ENCODE measurements at regions not wholly inside any gene's neighbourhood (a gene's known extent, or its start where the extent isn't known, plus 50 kb on each side); places are given as distances from the start of the nearest gene placed in this dataset.

DNA sequence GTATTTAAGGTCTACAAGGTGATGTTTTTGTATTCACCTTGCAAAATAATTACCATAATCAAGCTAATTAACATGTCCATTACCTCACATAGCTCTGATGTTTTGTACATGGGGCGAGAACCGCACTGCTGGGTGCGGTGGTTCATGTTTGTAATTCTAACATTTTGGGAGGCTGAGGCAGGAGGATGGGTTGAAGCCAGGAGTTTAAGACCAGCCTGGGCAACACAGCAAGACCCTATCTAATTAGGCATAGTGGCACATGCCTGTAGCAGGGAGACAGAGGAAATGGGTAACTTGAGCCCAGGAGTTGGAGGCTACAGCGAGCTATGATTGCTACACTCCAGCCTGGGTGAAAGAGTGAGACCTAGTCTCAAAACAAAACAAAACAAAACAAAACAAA is 248.2 kb upstream of the NSMCE3 start:
- no peak overlapping the region for H3K9ac ChIP-seq (ENCODE audit: low read depth in 1 of 2, low read length in 2 of 2)
- 92% methylated on average over 4 of the region's 4 CpGs for WGBS
- TF ChIP-seq, protein P1, sequence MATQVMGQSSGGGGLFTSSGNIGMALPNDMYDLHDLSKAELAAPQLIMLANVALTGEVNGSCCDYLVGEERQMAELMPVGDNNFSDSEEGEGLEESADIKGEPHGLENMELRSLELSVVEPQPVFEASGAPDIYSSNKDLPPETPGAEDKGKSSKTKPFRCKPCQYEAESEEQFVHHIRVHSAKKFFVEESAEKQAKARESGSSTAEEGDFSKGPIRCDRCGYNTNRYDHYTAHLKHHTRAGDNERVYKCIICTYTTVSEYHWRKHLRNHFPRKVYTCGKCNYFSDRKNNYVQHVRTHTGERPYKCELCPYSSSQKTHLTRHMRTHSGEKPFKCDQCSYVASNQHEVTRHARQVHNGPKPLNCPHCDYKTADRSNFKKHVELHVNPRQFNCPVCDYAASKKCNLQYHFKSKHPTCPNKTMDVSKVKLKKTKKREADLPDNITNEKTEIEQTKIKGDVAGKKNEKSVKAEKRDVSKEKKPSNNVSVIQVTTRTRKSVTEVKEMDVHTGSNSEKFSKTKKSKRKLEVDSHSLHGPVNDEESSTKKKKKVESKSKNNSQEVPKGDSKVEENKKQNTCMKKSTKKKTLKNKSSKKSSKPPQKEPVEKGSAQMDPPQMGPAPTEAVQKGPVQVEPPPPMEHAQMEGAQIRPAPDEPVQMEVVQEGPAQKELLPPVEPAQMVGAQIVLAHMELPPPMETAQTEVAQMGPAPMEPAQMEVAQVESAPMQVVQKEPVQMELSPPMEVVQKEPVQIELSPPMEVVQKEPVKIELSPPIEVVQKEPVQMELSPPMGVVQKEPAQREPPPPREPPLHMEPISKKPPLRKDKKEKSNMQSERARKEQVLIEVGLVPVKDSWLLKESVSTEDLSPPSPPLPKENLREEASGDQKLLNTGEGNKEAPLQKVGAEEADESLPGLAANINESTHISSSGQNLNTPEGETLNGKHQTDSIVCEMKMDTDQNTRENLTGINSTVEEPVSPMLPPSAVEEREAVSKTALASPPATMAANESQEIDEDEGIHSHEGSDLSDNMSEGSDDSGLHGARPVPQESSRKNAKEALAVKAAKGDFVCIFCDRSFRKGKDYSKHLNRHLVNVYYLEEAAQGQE (IDR thresholded peaks at IDR 0.05): no peak
- TF ChIP-seq, protein P2, sequence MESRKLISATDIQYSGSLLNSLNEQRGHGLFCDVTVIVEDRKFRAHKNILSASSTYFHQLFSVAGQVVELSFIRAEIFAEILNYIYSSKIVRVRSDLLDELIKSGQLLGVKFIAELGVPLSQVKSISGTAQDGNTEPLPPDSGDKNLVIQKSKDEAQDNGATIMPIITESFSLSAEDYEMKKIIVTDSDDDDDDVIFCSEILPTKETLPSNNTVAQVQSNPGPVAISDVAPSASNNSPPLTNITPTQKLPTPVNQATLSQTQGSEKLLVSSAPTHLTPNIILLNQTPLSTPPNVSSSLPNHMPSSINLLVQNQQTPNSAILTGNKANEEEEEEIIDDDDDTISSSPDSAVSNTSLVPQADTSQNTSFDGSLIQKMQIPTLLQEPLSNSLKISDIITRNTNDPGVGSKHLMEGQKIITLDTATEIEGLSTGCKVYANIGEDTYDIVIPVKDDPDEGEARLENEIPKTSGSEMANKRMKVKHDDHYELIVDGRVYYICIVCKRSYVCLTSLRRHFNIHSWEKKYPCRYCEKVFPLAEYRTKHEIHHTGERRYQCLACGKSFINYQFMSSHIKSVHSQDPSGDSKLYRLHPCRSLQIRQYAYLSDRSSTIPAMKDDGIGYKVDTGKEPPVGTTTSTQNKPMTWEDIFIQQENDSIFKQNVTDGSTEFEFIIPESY (IDR thresholded peaks at IDR 0.05): no peak
- TF ChIP-seq RXRA (IDR thresholded peaks at IDR 0.05) (no peak), YY1 (IDR thresholded peaks at IDR 0.05) (no peak), RAD21 (IDR thresholded peaks at IDR 0.05) (no peak), JUND (IDR thresholded peaks at IDR 0.05) (no peak), HNF4A (conservative IDR thresholded peaks at IDR 0.05) (no peak), FOXA2 (IDR thresholded peaks at IDR 0.05) (no peak), HNF4G (IDR thresholded peaks at IDR 0.05) (no peak), FOXA1 (IDR thresholded peaks at IDR 0.05) (no peak), GABPA (IDR thresholded peaks at IDR 0.05 in 1 of 2, conservative IDR thresholded peaks at IDR 0.05 in 1 of 2) (no peak), NR2F2 (IDR thresholded peaks at IDR 0.05) (no peak), EGR1 (IDR thresholded peaks at IDR 0.05; ENCODE audit: low read depth in 2 of 2) (no peak), SP1 (IDR thresholded peaks at IDR 0.05) (no peak)
- TF ChIP-seq, protein P3, sequence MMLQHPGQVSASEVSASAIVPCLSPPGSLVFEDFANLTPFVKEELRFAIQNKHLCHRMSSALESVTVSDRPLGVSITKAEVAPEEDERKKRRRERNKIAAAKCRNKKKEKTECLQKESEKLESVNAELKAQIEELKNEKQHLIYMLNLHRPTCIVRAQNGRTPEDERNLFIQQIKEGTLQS (IDR thresholded peaks at IDR 0.05): no peak
- TF ChIP-seq, protein P4, sequence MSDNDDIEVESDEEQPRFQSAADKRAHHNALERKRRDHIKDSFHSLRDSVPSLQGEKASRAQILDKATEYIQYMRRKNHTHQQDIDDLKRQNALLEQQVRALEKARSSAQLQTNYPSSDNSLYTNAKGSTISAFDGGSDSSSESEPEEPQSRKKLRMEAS (IDR thresholded peaks at IDR 0.05): no peak
- TF ChIP-seq, protein P5, sequence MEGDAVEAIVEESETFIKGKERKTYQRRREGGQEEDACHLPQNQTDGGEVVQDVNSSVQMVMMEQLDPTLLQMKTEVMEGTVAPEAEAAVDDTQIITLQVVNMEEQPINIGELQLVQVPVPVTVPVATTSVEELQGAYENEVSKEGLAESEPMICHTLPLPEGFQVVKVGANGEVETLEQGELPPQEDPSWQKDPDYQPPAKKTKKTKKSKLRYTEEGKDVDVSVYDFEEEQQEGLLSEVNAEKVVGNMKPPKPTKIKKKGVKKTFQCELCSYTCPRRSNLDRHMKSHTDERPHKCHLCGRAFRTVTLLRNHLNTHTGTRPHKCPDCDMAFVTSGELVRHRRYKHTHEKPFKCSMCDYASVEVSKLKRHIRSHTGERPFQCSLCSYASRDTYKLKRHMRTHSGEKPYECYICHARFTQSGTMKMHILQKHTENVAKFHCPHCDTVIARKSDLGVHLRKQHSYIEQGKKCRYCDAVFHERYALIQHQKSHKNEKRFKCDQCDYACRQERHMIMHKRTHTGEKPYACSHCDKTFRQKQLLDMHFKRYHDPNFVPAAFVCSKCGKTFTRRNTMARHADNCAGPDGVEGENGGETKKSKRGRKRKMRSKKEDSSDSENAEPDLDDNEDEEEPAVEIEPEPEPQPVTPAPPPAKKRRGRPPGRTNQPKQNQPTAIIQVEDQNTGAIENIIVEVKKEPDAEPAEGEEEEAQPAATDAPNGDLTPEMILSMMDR (IDR thresholded peaks at IDR 0.05; ENCODE audit: low read depth, low read length, missing input control): no peak
- H3K36me3 ChIP-seq (ENCODE audit: control insufficient read depth in 4 of 4, insufficient read depth in 3 of 4, low read depth in 1 of 4, low read length in 3 of 4): no peaks in the 10 kb centered on the region
- H3K4me3 ChIP-seq (ENCODE audit: low read depth in 1 of 3, low read length in 3 of 3): no peak overlapping the region
- DNase-seq (ENCODE audit: low spot score): no peak
- no peaks in the 10 kb centered on the region for H3K4me1 ChIP-seq (ENCODE audit: control insufficient read depth in 4 of 4, insufficient read depth in 4 of 4, low read length in 3 of 4)
- H3K27me3 ChIP-seq (ENCODE audit: control insufficient read depth in 4 of 4, insufficient read depth in 4 of 4, low read length in 3 of 4): no peaks in the 10 kb centered on the region
- H3K27ac ChIP-seq (ENCODE audit: low read depth in 1 of 2, low read length in 2 of 2): no peak overlapping the region
- H3K9me3 ChIP-seq (ENCODE audit: control insufficient read depth in 4 of 4, low read length in 3 of 4): peaks cover 2 to 8% (median 3%) of the 10 kb centered on the region in 4 donors

DNA sequence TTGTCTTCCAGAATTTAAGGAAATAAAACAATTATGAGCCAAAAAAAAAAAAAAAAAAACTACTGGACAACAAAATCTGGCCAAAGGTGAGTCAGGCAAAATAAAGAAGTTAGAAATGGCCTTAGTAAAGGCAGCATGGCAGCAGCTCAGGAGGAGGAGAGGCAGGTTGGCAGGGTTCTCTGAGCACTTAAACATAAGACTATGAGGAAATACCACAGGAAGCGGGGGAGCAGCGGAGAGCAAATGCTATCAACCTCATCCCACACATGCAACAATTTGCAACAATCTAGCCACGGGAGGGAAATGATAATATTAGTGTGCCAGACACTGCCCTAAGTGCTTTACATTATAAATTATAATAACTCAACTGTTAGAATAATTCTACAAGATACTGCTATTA is 247.3 kb upstream of the NSMCE3 start:
- no peak for DNase-seq (ENCODE audit: low spot score)
- H3K9ac ChIP-seq (ENCODE audit: low read depth in 1 of 2, low read length in 2 of 2): no peak overlapping the region
- WGBS: 71% methylated on average over 3 of the region's 3 CpGs

More for the DNA sequence above, 247.3 kb upstream of the NSMCE3 start:
- Histone ChIP-seq H3K9me3 (ENCODE audit: control insufficient read depth in 4 of 4, low read length in 3 of 4) (peaks cover 3 to 8% (median 5%) of the 10 kb centered on the region in 4 donors), H3K36me3 (ENCODE audit: control insufficient read depth in 4 of 4, insufficient read depth in 3 of 4, low read depth in 1 of 4, low read length in 3 of 4) (no peaks in the 10 kb centered on the region), H3K4me1 (ENCODE audit: control insufficient read depth in 4 of 4, insufficient read depth in 4 of 4, low read length in 3 of 4) (no peaks in the 10 kb centered on the region), H3K4me3 (ENCODE audit: low read depth in 1 of 3, low read length in 3 of 3) (no peak overlapping the region), H3K27ac (ENCODE audit: low read depth in 1 of 2, low read length in 2 of 2) (no peak overlapping the region), H3K27me3 (ENCODE audit: control insufficient read depth in 4 of 4, insufficient read depth in 4 of 4, low read length in 3 of 4) (no peaks in the 10 kb centered on the region)
- TF ChIP-seq FOXA2 (IDR thresholded peaks at IDR 0.05) (no peak), HNF4A (conservative IDR thresholded peaks at IDR 0.05) (no peak), JUND (IDR thresholded peaks at IDR 0.05) (no peak), SP1 (IDR thresholded peaks at IDR 0.05) (no peak), RXRA (IDR thresholded peaks at IDR 0.05) (no peak), HNF4G (IDR thresholded peaks at IDR 0.05) (no peak)
- TF ChIP-seq, protein P5 (IDR thresholded peaks at IDR 0.05; ENCODE audit: low read depth, low read length, missing input control): no peak
- TF ChIP-seq, protein P4 (IDR thresholded peaks at IDR 0.05): no peak
- TF ChIP-seq, protein P1 (IDR thresholded peaks at IDR 0.05): no peak

All from liver (tissue), 8 donors.